ENCODE measurements at regions not wholly inside any gene's neighbourhood (a gene's known extent, or its start where the extent isn't known, plus 50 kb on each side); places are given as distances from the start of the nearest gene placed in this dataset.

- Histone ChIP-seq H3K4me3 (ENCODE audit: low read depth in 1 of 5, low read length in 5 of 5) (no peak overlapping the region), H3K36me3 (ENCODE audit: control insufficient read depth in 5 of 5, insufficient read depth in 5 of 5, low read length in 5 of 5) (no peaks in the 10 kb centered on the region), H3K9me3 (ENCODE audit: control insufficient read depth in 5 of 5, low read length in 5 of 5) (no peaks in the 10 kb centered on the region), H3K27me3 (ENCODE audit: control insufficient read depth in 5 of 5, insufficient read depth in 4 of 5, low read length in 5 of 5) (no peaks in the 10 kb centered on the region), H3K9ac (ENCODE audit: low read length in 5 of 5) (no peak overlapping the region), H3K27ac (ENCODE audit: low read depth, low read length) (peak overlapping the region; percentile 35), H3K4me1 (ENCODE audit: control insufficient read depth in 5 of 5, insufficient read depth in 5 of 5, low read length in 5 of 5) (no peaks in the 10 kb centered on the region)
Observed at GRCh38 chr5:111655169-111655924, 101.6 kb downstream of the NREP start.

DNA sequence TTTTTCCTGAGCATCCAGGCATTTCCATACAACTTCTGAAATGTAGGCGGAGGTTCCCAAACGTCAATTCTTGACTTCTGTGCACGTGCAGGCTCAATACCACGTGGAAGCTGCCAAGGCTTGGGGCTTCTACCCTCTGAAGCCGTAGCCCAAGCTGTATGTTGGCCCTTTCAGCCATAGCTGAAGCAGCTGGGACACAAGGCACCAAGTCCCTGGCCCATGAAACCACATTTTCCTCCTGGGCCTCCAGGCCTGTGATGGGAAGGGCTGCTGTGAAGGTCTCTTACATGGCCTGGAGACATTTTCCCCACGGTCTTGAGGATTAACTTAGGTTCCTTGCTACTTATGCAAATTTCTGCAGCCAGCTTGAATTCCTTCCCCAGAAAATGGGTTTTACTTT lies 103.6 kb downstream of the NREP start:
- Histone ChIP-seq H3K36me3 (ENCODE audit: control insufficient read depth in 5 of 5, insufficient read depth in 5 of 5, low read length in 5 of 5) (no peaks in the 10 kb centered on the region), H3K4me3 (ENCODE audit: low read depth in 1 of 5, low read length in 5 of 5) (no peak overlapping the region), H3K27me3 (ENCODE audit: control insufficient read depth in 5 of 5, insufficient read depth in 4 of 5, low read length in 5 of 5) (no peaks in the 10 kb centered on the region), H3K4me1 (ENCODE audit: control insufficient read depth in 5 of 5, insufficient read depth in 5 of 5, low read length in 5 of 5) (no peaks in the 10 kb centered on the region), H3K9ac (ENCODE audit: low read length in 5 of 5) (no peak overlapping the region), H3K27ac (ENCODE audit: low read depth, low read length) (no peak overlapping the region), H3K9me3 (ENCODE audit: control insufficient read depth in 5 of 5, low read length in 5 of 5) (no peaks in the 10 kb centered on the region)

- H3K9ac ChIP-seq (ENCODE audit: low read length in 5 of 5), result no peak overlapping the region
- H3K4me3 ChIP-seq (ENCODE audit: low read depth in 1 of 5, low read length in 5 of 5), result no peak overlapping the region
- H3K27me3 ChIP-seq (ENCODE audit: control insufficient read depth in 5 of 5, insufficient read depth in 4 of 5, low read length in 5 of 5), result no peaks in the 10 kb centered on the region
- H3K4me1 ChIP-seq (ENCODE audit: control insufficient read depth in 5 of 5, insufficient read depth in 5 of 5, low read length in 5 of 5), result no peaks in the 10 kb centered on the region
- H3K27ac ChIP-seq (ENCODE audit: low read depth, low read length), result no peak overlapping the region
- H3K36me3 ChIP-seq (ENCODE audit: control insufficient read depth in 5 of 5, insufficient read depth in 5 of 5, low read length in 5 of 5), result no peaks in the 10 kb centered on the region
- H3K9me3 ChIP-seq (ENCODE audit: control insufficient read depth in 5 of 5, low read length in 5 of 5), result no peaks in the 10 kb centered on the region
Observed at GRCh38 chr5:111649516-111649915, 107.5 kb downstream of the NREP start.

GRCh38 chr5:111645303-111645838 lies 111.6 kb downstream of the NREP start:
- Histone ChIP-seq H3K9me3 (ENCODE audit: control insufficient read depth in 5 of 5, low read length in 5 of 5) (peaks cover 0 to 1% (median 0%) of the 10 kb centered on the region in 5 donors), H3K4me1 (ENCODE audit: control insufficient read depth in 5 of 5, insufficient read depth in 5 of 5, low read length in 5 of 5) (peaks cover 0 to 4% (median 0%) of the 10 kb centered on the region in 5 donors), H3K27me3 (ENCODE audit: control insufficient read depth in 5 of 5, insufficient read depth in 4 of 5, low read length in 5 of 5) (no peaks in the 10 kb centered on the region), H3K4me3 (ENCODE audit: low read depth in 1 of 5, low read length in 5 of 5) (no peak overlapping the region), H3K36me3 (ENCODE audit: control insufficient read depth in 5 of 5, insufficient read depth in 5 of 5, low read length in 5 of 5) (no peaks in the 10 kb centered on the region), H3K27ac (ENCODE audit: low read depth, low read length) (no peak overlapping the region), H3K9ac (ENCODE audit: low read length in 5 of 5) (no peak overlapping the region)

DNA sequence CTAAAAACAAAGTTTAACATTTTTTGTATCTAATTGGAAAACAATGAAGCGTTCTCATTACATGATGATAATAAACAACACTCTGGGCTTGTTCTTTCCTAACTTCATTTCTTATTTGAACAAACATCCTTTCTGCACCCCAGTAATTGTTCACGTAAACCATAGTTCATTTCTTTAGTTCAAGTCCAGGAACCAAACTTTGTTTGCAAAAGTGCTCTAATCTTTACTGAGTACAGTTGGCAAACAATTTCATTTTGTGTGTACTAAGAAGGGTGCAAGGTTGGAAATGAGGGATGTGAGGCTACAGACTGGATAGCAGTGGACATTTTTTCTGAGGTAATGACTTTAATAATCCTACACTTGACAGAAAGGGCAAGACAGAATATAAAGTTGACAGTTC lies 113.5 kb downstream of the NREP start:
- no peak overlapping the region for H3K27ac ChIP-seq (ENCODE audit: low read depth, low read length)
- H3K27me3 ChIP-seq (ENCODE audit: control insufficient read depth in 5 of 5, insufficient read depth in 4 of 5, low read length in 5 of 5), result no peaks in the 10 kb centered on the region

DNA sequence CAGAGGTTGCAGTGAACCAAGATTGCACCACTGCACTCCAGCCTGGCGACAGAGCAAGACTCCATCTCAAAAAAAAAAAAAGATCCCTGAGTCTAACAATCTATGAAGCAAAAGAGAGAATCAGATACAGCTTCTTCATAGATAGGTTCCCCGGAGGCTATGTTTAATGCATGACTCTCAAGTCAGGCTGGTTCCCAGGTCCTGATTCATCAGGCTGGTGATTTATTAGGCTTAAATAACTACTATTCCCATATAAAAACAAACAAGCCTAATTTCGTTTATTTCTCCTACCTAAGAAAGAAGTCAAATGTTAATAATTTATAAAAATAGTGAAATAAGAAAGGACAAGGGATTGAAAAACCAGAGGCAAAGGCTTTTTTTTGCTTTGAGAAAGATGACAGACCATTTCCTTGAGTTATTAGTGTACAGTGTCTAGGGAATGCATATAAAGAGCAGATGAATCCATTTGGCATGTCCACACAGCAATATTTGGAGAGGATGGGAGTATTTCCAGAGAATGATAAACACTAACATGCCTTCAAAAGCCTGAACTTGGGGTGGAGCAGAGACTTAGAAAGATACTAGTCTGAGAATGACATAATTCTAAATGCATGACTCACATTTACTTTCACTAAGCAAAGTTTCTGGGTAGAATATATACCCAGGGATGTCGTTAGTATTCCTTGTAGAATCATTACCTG lies 115.3 kb downstream of the NREP start:
- Histone ChIP-seq H3K27me3 (ENCODE audit: control insufficient read depth in 5 of 5, insufficient read depth in 4 of 5, low read length in 5 of 5) (no peaks in the 10 kb centered on the region), H3K27ac (ENCODE audit: low read depth, low read length) (peak overlapping the region; percentile 28), H3K9ac (ENCODE audit: low read length in 5 of 5) (no peak overlapping the region), H3K36me3 (ENCODE audit: control insufficient read depth in 5 of 5, insufficient read depth in 5 of 5, low read length in 5 of 5) (no peaks in the 10 kb centered on the region), H3K4me3 (ENCODE audit: low read depth in 1 of 5, low read length in 5 of 5) (no peak overlapping the region), H3K4me1 (ENCODE audit: control insufficient read depth in 5 of 5, insufficient read depth in 5 of 5, low read length in 5 of 5) (peaks cover 0 to 4% (median 0%) of the 10 kb centered on the region in 5 donors), H3K9me3 (ENCODE audit: control insufficient read depth in 5 of 5, low read length in 5 of 5) (peaks cover 0 to 30% (median 18%) of the 10 kb centered on the region in 5 donors)

More for the DNA sequence above, 113.5 kb downstream of the NREP start:
- H3K9ac ChIP-seq (ENCODE audit: low read length in 5 of 5), result no peak overlapping the region
- no peak overlapping the region for H3K4me3 ChIP-seq (ENCODE audit: low read depth in 1 of 5, low read length in 5 of 5)
- H3K9me3 ChIP-seq (ENCODE audit: control insufficient read depth in 5 of 5, low read length in 5 of 5), result peaks cover 0 to 18% (median 9%) of the 10 kb centered on the region in 5 donors
- peaks cover 0 to 4% (median 0%) of the 10 kb centered on the region in 5 donors for H3K4me1 ChIP-seq (ENCODE audit: control insufficient read depth in 5 of 5, insufficient read depth in 5 of 5, low read length in 5 of 5)
- H3K36me3 ChIP-seq (ENCODE audit: control insufficient read depth in 5 of 5, insufficient read depth in 5 of 5, low read length in 5 of 5), result no peaks in the 10 kb centered on the region

GRCh38 chr5:111639912-111640311 lies 117.1 kb downstream of the NREP start:
- Histone ChIP-seq H3K27ac (ENCODE audit: low read depth, low read length) (no peak overlapping the region), H3K4me3 (ENCODE audit: low read depth in 1 of 5, low read length in 5 of 5) (peak overlapping the region in 2 of 5 donors; percentile 7 to 25), H3K27me3 (ENCODE audit: control insufficient read depth in 5 of 5, insufficient read depth in 4 of 5, low read length in 5 of 5) (no peaks in the 10 kb centered on the region), H3K4me1 (ENCODE audit: control insufficient read depth in 5 of 5, insufficient read depth in 5 of 5, low read length in 5 of 5) (peaks cover 0 to 19% (median 11%) of the 10 kb centered on the region in 5 donors), H3K36me3 (ENCODE audit: control insufficient read depth in 5 of 5, insufficient read depth in 5 of 5, low read length in 5 of 5) (no peaks in the 10 kb centered on the region), H3K9ac (ENCODE audit: low read length in 5 of 5) (no peak overlapping the region), H3K9me3 (ENCODE audit: control insufficient read depth in 5 of 5, low read length in 5 of 5) (peaks cover 0 to 30% (median 18%) of the 10 kb centered on the region in 5 donors)

GRCh38 chr5:111636736-111637135 lies 120.3 kb downstream of the NREP start:
- H3K9me3 ChIP-seq (ENCODE audit: control insufficient read depth in 5 of 5, low read length in 5 of 5), result peaks cover 0 to 30% (median 18%) of the 10 kb centered on the region in 5 donors
- no peaks in the 10 kb centered on the region for H3K27me3 ChIP-seq (ENCODE audit: control insufficient read depth in 5 of 5, insufficient read depth in 4 of 5, low read length in 5 of 5)
- H3K27ac ChIP-seq (ENCODE audit: low read depth, low read length), result no peak overlapping the region
- no peak overlapping the region for H3K4me3 ChIP-seq (ENCODE audit: low read depth in 1 of 5, low read length in 5 of 5)
- no peaks in the 10 kb centered on the region for H3K36me3 ChIP-seq (ENCODE audit: control insufficient read depth in 5 of 5, insufficient read depth in 5 of 5, low read length in 5 of 5)
- no peak overlapping the region for H3K9ac ChIP-seq (ENCODE audit: low read length in 5 of 5)
- peaks cover 0 to 16% (median 11%) of the 10 kb centered on the region in 5 donors for H3K4me1 ChIP-seq (ENCODE audit: control insufficient read depth in 5 of 5, insufficient read depth in 5 of 5, low read length in 5 of 5)

DNA sequence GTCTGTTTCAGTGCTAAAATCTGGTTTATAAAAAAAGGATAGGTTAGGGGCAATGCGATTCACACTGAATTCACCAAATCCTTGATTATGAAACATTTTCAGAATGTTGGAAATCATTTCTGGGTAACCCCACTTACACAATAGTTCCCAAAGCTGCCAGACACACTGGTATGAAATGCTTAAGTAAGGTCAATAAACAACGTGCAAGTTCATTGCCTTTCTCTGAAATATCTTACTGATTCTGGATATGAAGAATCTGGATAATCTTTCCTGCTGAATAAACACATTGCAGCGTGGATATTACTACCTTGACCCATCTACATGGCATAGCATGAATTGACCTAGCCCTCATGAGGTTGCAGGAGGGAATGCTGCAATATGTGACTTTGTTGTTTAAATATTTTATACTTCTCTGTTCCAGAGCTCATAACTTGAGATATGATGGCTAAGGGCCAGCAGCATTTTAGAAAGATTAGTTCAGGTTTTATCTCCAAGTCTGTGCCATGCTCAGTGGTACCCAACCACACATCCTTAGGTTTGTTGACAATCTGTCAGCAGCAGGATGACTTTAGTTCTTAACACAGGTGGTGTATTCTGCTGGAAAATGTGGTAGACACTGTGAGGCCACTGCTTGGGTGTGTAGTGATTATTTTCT lies 121.0 kb downstream of the NREP start:
- Histone ChIP-seq H3K36me3 (ENCODE audit: control insufficient read depth in 5 of 5, insufficient read depth in 5 of 5, low read length in 5 of 5) (no peaks in the 10 kb centered on the region), H3K9ac (ENCODE audit: low read length in 5 of 5) (peak overlapping the region in 1 of 5 donors; percentile 65), H3K27ac (ENCODE audit: low read depth, low read length) (peak overlapping the region; percentile 85), H3K9me3 (ENCODE audit: control insufficient read depth in 5 of 5, low read length in 5 of 5) (peaks cover 0 to 30% (median 18%) of the 10 kb centered on the region in 5 donors), H3K4me1 (ENCODE audit: control insufficient read depth in 5 of 5, insufficient read depth in 5 of 5, low read length in 5 of 5) (peaks cover 0 to 16% (median 11%) of the 10 kb centered on the region in 5 donors), H3K27me3 (ENCODE audit: control insufficient read depth in 5 of 5, insufficient read depth in 4 of 5, low read length in 5 of 5) (no peaks in the 10 kb centered on the region), H3K4me3 (ENCODE audit: low read depth in 1 of 5, low read length in 5 of 5) (no peak overlapping the region)

All from subcutaneous abdominal adipose tissue (tissue), 5 donors.